ENCODE measurements at regions not wholly inside any gene's neighbourhood (a gene's known extent, or its start where the extent isn't known, plus 50 kb on each side); places are given as distances from the start of the nearest gene placed in this dataset.

GRCh38 chr1:61588736-61589672, 135.9 kb downstream of the TM2D1 start:
- TF ChIP-seq CTCF (conservative IDR thresholded peaks at IDR 0.05) (peak; percentile 95), ZFX (IDR thresholded peaks at IDR 0.05) (no peak)

All from C4-2B (cell line).